ENCODE measurements at regions not wholly inside any gene's neighbourhood (a gene's known extent, or its start where the extent isn't known, plus 50 kb on each side); places are given as distances from the start of the nearest gene placed in this dataset.

GRCh38 chr14:48229091-48229490 lies 553.7 kb upstream of the MDGA2 start:
- H3K79me2 ChIP-seq (ENCODE audit: insufficient read depth) = no peaks in the 10 kb centered on the region
- H3K4me1 ChIP-seq (ENCODE audit: control insufficient read depth in 1 of 2, insufficient read depth in 2 of 2, low read depth in 1 of 2, low read length in 1 of 2) = no peaks in the 10 kb centered on the region
- no peaks in the 10 kb centered on the region for H3K36me3 ChIP-seq (replicated peaks in 1 of 2; ENCODE audit: control insufficient read depth in 1 of 2, insufficient read depth in 2 of 2, low read length in 1 of 2)
- no peak for DNase-seq
- H4K20me1 ChIP-seq (ENCODE audit: insufficient read depth) = no peaks in the 10 kb centered on the region
- no peaks in the 10 kb centered on the region for H3K9me3 ChIP-seq
- no peak overlapping the region for H3K27ac ChIP-seq (ENCODE audit: low read depth in 2 of 2, low read length in 1 of 2)
- H3K9me2 ChIP-seq = no peaks in the 10 kb centered on the region
- no peak overlapping the region for H2AFZ ChIP-seq (ENCODE audit: low read depth)
- no peak overlapping the region for H3K4me3 ChIP-seq (ENCODE audit: low read depth in 2 of 2, low read length in 1 of 2)
- CTCF ChIA-PET = no interaction called here
- POLR2A ChIA-PET = no interaction called here
- no peak overlapping the region for H3K4me2 ChIP-seq
- no peaks in the 10 kb centered on the region for H3K27me3 ChIP-seq (ENCODE audit: insufficient read depth)
- no peak overlapping the region for H3K9ac ChIP-seq
- TF ChIP-seq MXI1 (IDR thresholded peaks at IDR 0.05; ENCODE audit: low read depth, low read length) (no peak), MAX (IDR thresholded peaks at IDR 0.05; ENCODE audit: low read depth) (no peak), USF2 (IDR thresholded peaks at IDR 0.05; ENCODE audit: borderline replicate concordance, low read depth, low read length) (no peak), CHD2 (IDR thresholded peaks at IDR 0.05; ENCODE audit: low read length, partially characterized antibody) (no peak), GATA2 (CRISPR knock-in tag; IDR thresholded peaks at IDR 0.05) (no peak), FOXJ3 (CRISPR knock-in tag; IDR thresholded peaks at IDR 0.05) (no peak), RCOR1 (IDR thresholded peaks at IDR 0.05; ENCODE audit: low read length) (no peak)
- H3F3A ChIP-seq (replicated peaks; ENCODE audit: insufficient read depth) = no peaks in the 10 kb centered on the region

GRCh38 chr14:48193893-48194292 lies 518.5 kb upstream of the MDGA2 start:
- no peak overlapping the region for H3K4me3 ChIP-seq (ENCODE audit: low read depth in 2 of 2, low read length in 1 of 2)
- no peaks in the 10 kb centered on the region for H3K9me3 ChIP-seq
- H2AFZ ChIP-seq (ENCODE audit: low read depth) = no peak overlapping the region
- WGBS (ENCODE audit: low lambda C conversion rate) = 76% methylated on average over 13 of the region's 13 CpGs
- H3K27ac ChIP-seq (ENCODE audit: low read depth in 2 of 2, low read length in 1 of 2) = no peak overlapping the region
- H3K9me2 ChIP-seq = no peaks in the 10 kb centered on the region
- H3F3A ChIP-seq (replicated peaks; ENCODE audit: insufficient read depth) = no peaks in the 10 kb centered on the region
- no peak for DNase-seq
- H3K9ac ChIP-seq = no peak overlapping the region
- POLR2A ChIA-PET = no interaction called here
- H3K36me3 ChIP-seq (replicated peaks in 1 of 2; ENCODE audit: control insufficient read depth in 1 of 2, insufficient read depth in 2 of 2, low read length in 1 of 2) = no peaks in the 10 kb centered on the region
- no peaks in the 10 kb centered on the region for H4K20me1 ChIP-seq (ENCODE audit: insufficient read depth)
- H3K4me1 ChIP-seq (ENCODE audit: control insufficient read depth in 1 of 2, insufficient read depth in 2 of 2, low read depth in 1 of 2, low read length in 1 of 2) = no peaks in the 10 kb centered on the region
- no peak overlapping the region for H3K4me2 ChIP-seq
- H3K79me2 ChIP-seq (ENCODE audit: insufficient read depth) = no peaks in the 10 kb centered on the region
- CTCF ChIA-PET = no interaction called here
- no peaks in the 10 kb centered on the region for H3K27me3 ChIP-seq (ENCODE audit: insufficient read depth)
- TF ChIP-seq NRF1 (IDR thresholded peaks at IDR 0.05; ENCODE audit: low read depth, low read length) = no peak
- no peak for TF ChIP-seq TCF12 (IDR thresholded peaks at IDR 0.05)
- TF ChIP-seq RFX5 (IDR thresholded peaks at IDR 0.05; ENCODE audit: low read length) = no peak
- TF ChIP-seq SMC3 (IDR thresholded peaks at IDR 0.05; ENCODE audit: low read depth, low read length) = no peak
- TF ChIP-seq YY1 (IDR thresholded peaks at IDR 0.05; ENCODE audit: low read depth) = no peak
- no peak for TF ChIP-seq CHD2 (IDR thresholded peaks at IDR 0.05; ENCODE audit: low read length, partially characterized antibody)
- TF ChIP-seq POLR2AphosphoS5 (IDR thresholded peaks at IDR 0.05; ENCODE audit: low read depth, low read length) = no peak
- TF ChIP-seq ZBTB33 (IDR thresholded peaks at IDR 0.05; ENCODE audit: borderline replicate concordance, low read depth) = no peak
- TF ChIP-seq FOXJ3 (CRISPR knock-in tag; IDR thresholded peaks at IDR 0.05) = no peak
- TF ChIP-seq REST (IDR thresholded peaks at IDR 0.05; ENCODE audit: low read depth, low read length) = no peak
- TF ChIP-seq JUND (IDR thresholded peaks at IDR 0.05) = no peak
- no peak for TF ChIP-seq MAX (IDR thresholded peaks at IDR 0.05; ENCODE audit: low read depth)
- TF ChIP-seq CTCF (IDR thresholded peaks at IDR 0.05) = no peak
- TF ChIP-seq RXRA (IDR thresholded peaks at IDR 0.05; ENCODE audit: borderline replicate concordance, low read depth) = no peak

All from SK-N-SH (cell line).